Right ventricle myocardium inferior (tissue), 1 donor: ENCODE measurements at regions not wholly inside any gene's neighbourhood (a gene's known extent, or its start where the extent isn't known, plus 50 kb on each side); places are given as distances from the start of the nearest gene placed in this dataset.

ENCODE experiments used
- ATAC-seq: fragments of 200-7000 bp; cut with Tn5 transposase; one replicate; pipeline ENCODE4 v1.9.1; 2020; ENCODE audit warnings: mild to moderate bottlenecking, moderate library complexity
- DNase-seq: peaks from one replicate; pipeline ENCODE4 v3.0.0; 2021; ENCODE audit errors: missing footprints
- intact Hi-C: fragments of 100-400 bp; cut with DNase I; formaldehyde crosslinking; loops from one replicate; pipeline ENCODE4 v1.11.0; 2022
- donor health status: DM: no; HTN: yes; CAD: no; lungs with severe emphysema.

GRCh38 chr5:52378237-52378636 is 409.5 kb upstream of the ITGA1 start:
- intact Hi-C loops: no loop called here
- no peak for ATAC-seq

GRCh38 chr5:52388349-52388748 is 399.4 kb upstream of the ITGA1 start:
- DNase-seq: no peak
- intact Hi-C loops: no loop called here
- ATAC-seq: no peak

More at GRCh38 chr5:52378237-52378636, 409.5 kb upstream of the ITGA1 start:
- DNase-seq: no peak

- intact Hi-C loops: no loop called here
- ATAC-seq: no peak
- no peak for DNase-seq
Observed at GRCh38 chr5:52392321-52392720, 395.4 kb upstream of the ITGA1 start.

GRCh38 chr5:52409835-52410234 is 377.9 kb upstream of the ITGA1 start:
- intact Hi-C loops: no loop called here
- no peak for ATAC-seq
- DNase-seq: no peak

GRCh38 chr5:52419357-52419756 is 368.4 kb upstream of the ITGA1 start:
- no peak for ATAC-seq
- intact Hi-C loops: no loop called here
- DNase-seq: no peak

- ATAC-seq: no peak
- DNase-seq: no peak
- intact Hi-C loops: no loop called here
Observed at GRCh38 chr5:52427615-52428014, 360.1 kb upstream of the ITGA1 start.

GRCh38 chr5:52428977-52429489 is 358.7 kb upstream of the ITGA1 start:
- ATAC-seq (no peak), DNase-seq (no peak)
- intact Hi-C loops: no loop called here

GRCh38 chr5:52441768-52442167 is 345.9 kb upstream of the ITGA1 start:
- DNase-seq (no peak), ATAC-seq (no peak)
- intact Hi-C loops: no loop called here

GRCh38 chr5:52443187-52443586 is 344.5 kb upstream of the ITGA1 start:
- no peak for ATAC-seq
- DNase-seq: no peak
- intact Hi-C loops: no loop called here

GRCh38 chr5:52448111-52448510 is 339.6 kb upstream of the ITGA1 start:
- intact Hi-C loops: no loop called here
- DNase-seq (no peak), ATAC-seq (no peak)

GRCh38 chr5:52449516-52449915 is 338.2 kb upstream of the ITGA1 start:
- intact Hi-C loops: no loop called here
- no peak for ATAC-seq
- no peak for DNase-seq

- no peak for DNase-seq
- intact Hi-C loops: no loop called here
- ATAC-seq: no peak
Observed at GRCh38 chr5:52452098-52452497, 335.6 kb upstream of the ITGA1 start.

GRCh38 chr5:52453176-52453575 is 334.5 kb upstream of the ITGA1 start:
- ATAC-seq (no peak), DNase-seq (no peak)
- intact Hi-C loops: no loop called here

GRCh38 chr5:52455920-52456319 is 331.8 kb upstream of the ITGA1 start:
- no peak for DNase-seq
- no peak for ATAC-seq
- intact Hi-C loops: no loop called here

- no peak for DNase-seq
- intact Hi-C loops: no loop called here
- ATAC-seq: no peak
Observed at GRCh38 chr5:52457810-52458209, 329.9 kb upstream of the ITGA1 start.

- intact Hi-C loops: no loop called here
- ATAC-seq: no peak
- no peak for DNase-seq
Observed at GRCh38 chr5:52466113-52466512, 321.6 kb upstream of the ITGA1 start.

GRCh38 chr5:52466749-52467520 is 320.8 kb upstream of the ITGA1 start:
- ATAC-seq: no peak
- intact Hi-C loops: no loop called here
- DNase-seq: no peak

- intact Hi-C loops: no loop called here
- DNase-seq (no peak), ATAC-seq (no peak)
Observed at GRCh38 chr5:52468976-52469375, 318.7 kb upstream of the ITGA1 start.

- DNase-seq (no peak), ATAC-seq (no peak)
- intact Hi-C loops: no loop called here
Observed at GRCh38 chr5:52469420-52469819, 318.3 kb upstream of the ITGA1 start.

- ATAC-seq (no peak), DNase-seq (no peak)
- intact Hi-C loops: no loop called here
Observed at GRCh38 chr5:52469835-52470234, 317.9 kb upstream of the ITGA1 start.

GRCh38 chr5:52476346-52476745 is 311.4 kb upstream of the ITGA1 start:
- intact Hi-C loops: no loop called here
- ATAC-seq (no peak), DNase-seq (no peak)
